Thyroid gland (tissue), 4 donors: ENCODE measurements at regions not wholly inside any gene's neighbourhood (a gene's known extent, or its start where the extent isn't known, plus 50 kb on each side); places are given as distances from the start of the nearest gene placed in this dataset.
"Not testable (repeated sequence)": the region's sequence is repeated elsewhere in the genome, so short reads cannot be mapped to it uniquely, and the experiment has no call there.

Source experiments
- DNase-seq, 2 donors: peaks; one replicate each; pipeline ENCODE4 v3.0.0-alpha.2; 2019
- H3K27ac ChIP-seq, 3 donors: fragments of 200-600 bp; sonication (generic); 1 replicate in 2 of 3; 2 replicates in 1 of 3; pipeline ENCODE4 v1.5.1; 2016 to 2019; ENCODE audit warnings: mild to moderate bottlenecking in 1 of 3, moderate library complexity in 1 of 3
- H3K27me3 ChIP-seq: fragments of 200-600 bp; sonication (generic); one replicate; pipeline ENCODE4 v1.5.1; 2019
- H3K36me3 ChIP-seq, 2 donors: fragments of 200-600 bp; sonication (generic); one replicate each; pipeline ENCODE4 v1.5.1; 2016 to 2019
- H3K4me1 ChIP-seq, 2 donors: fragments of 200-600 bp; sonication (generic); one replicate each; pipeline ENCODE4 v1.5.1; 2017 to 2019
- H3K4me3 ChIP-seq, 3 donors: fragments of 200-600 bp; sonication (generic); replicated peaks in 1 of 3; 1 replicate in 2 of 3; 2 replicates in 1 of 3; pipeline ENCODE4 v1.5.1; 2016; ENCODE audit warnings: mild to moderate bottlenecking in 1 of 3
- H3K9me3 ChIP-seq: fragments of 200-600 bp; sonication (generic); one replicate; pipeline ENCODE4 v1.5.1; 2017
- POLR2A ChIP-seq, 2 donors: fragments of 450-650 bp; IDR thresholded peaks; one replicate each; pipeline ENCODE4 v1.6.1; 2017; ENCODE audit warnings: antibody characterized with exemption in 2 of 2, mild to moderate bottlenecking in 2 of 2, moderate library complexity in 1 of 2
- WGBS, 2 donors: methylation state at CpG; one replicate each; pipeline ENCODE4 v1.1.5; 2017; 5-methylcytosine and 5-hydroxymethylcytosine counted together
- intact Hi-C: fragments of 100-400 bp; cut with DNase I; formaldehyde crosslinking; loops from one replicate; pipeline ENCODE4 v1.15.1; 2023
- TF ChIP-seq, protein P1 (sequence below), 6 experiments: fragments of 200-600 bp in 3 of 6; fragments of 450-650 bp in 3 of 6; sonication (generic) in 3 of 6; IDR thresholded peaks; one replicate each; pipeline ENCODE4 v1.5.1; 2016 to 2019; ENCODE audit warnings: antibody characterized with exemption in 6 of 6, mild to moderate bottlenecking in 2 of 6, inconsistent platforms in 1 of 6, moderate library complexity in 1 of 6

DNA sequence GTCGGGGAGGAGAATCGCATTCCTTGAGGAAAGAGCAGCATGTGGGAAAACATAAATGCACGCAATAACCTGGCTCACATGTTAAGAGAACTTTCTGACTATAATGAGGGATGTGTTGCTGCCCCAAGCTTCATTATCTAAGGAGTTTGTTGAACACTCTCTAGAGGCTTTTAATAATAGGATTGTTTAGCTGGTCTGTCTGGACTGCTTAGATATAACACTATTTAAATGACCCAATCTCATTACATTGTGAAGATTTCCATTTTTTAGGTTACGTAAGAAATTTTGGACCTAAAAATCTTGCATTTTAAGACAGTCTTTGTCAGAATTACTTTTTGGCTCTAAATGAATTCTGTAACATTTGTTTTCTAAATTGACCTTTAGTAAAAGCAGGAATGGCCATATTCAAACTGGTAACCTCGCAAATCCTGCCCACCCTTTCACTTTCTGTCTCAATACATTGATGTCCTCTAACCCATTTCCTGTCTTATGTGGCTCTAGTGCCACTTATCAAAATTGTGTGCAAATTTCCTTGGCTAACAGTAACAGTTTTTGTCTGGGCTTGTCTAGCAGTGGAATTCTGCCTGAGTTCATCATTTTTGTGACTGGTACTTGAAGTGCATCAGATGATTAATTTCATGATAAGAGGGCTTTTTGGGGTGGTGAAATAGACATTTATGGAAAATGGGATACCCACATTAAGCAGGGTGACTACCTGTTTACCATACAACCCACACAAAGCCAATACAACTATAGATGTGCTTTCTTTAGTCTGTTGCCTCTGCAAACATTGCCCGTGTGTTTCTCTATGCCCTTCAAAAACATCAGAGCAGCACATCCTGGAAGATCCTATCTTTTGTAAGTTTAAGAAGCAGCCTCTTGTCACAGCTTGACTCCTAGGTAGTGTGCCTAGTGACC, 61.6 kb upstream of the IKBKE start:
- H3K4me3 ChIP-seq, H3K27ac ChIP-seq, intact Hi-C loops, H3K9me3 ChIP-seq, H3K36me3 ChIP-seq, H3K27me3 ChIP-seq, H3K4me1 ChIP-seq, DNase-seq: not testable (repeated sequence)
- 90 to 99% methylated on average over 2 of the region's 6 CpGs for WGBS, 2 donors

DNA sequence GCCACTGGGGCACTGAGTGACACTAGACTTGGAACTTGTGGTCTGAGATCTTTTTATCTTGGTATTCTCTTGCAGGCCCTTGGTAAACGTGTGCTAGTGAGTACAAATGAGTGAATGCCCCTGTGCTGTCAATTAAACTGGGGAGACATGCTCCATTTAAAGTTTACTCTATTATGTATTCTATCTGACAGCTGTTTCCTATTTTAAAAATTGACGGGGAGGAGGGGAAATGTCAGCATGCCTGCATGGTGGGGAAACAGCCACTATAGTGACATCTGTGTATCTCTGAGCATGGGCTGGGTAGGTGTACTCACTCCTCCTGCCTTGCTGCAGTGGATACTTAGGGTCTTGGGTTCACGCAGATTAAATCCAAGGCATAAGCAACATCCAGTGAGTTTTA, 59.0 kb upstream of the IKBKE start:
- intact Hi-C loops: no loop called here
- 84 to 90% methylated on average over 3 of the region's 3 CpGs for WGBS, 2 donors
- no peak overlapping the region for H3K27ac ChIP-seq
- no peaks in the 10 kb centered on the region for H3K9me3 ChIP-seq
- H3K36me3 ChIP-seq: no peaks in the 10 kb centered on the region
- H3K4me1 ChIP-seq: no peaks in the 10 kb centered on the region
- H3K4me3 ChIP-seq: no peak overlapping the region
- H3K27me3 ChIP-seq: no peaks in the 10 kb centered on the region
- no peak for TF ChIP-seq POLR2A (IDR thresholded peaks at IDR 0.05)
- TF ChIP-seq, protein P1, sequence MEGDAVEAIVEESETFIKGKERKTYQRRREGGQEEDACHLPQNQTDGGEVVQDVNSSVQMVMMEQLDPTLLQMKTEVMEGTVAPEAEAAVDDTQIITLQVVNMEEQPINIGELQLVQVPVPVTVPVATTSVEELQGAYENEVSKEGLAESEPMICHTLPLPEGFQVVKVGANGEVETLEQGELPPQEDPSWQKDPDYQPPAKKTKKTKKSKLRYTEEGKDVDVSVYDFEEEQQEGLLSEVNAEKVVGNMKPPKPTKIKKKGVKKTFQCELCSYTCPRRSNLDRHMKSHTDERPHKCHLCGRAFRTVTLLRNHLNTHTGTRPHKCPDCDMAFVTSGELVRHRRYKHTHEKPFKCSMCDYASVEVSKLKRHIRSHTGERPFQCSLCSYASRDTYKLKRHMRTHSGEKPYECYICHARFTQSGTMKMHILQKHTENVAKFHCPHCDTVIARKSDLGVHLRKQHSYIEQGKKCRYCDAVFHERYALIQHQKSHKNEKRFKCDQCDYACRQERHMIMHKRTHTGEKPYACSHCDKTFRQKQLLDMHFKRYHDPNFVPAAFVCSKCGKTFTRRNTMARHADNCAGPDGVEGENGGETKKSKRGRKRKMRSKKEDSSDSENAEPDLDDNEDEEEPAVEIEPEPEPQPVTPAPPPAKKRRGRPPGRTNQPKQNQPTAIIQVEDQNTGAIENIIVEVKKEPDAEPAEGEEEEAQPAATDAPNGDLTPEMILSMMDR (IDR thresholded peaks at IDR 0.05): no peak
- no peak for DNase-seq

DNA sequence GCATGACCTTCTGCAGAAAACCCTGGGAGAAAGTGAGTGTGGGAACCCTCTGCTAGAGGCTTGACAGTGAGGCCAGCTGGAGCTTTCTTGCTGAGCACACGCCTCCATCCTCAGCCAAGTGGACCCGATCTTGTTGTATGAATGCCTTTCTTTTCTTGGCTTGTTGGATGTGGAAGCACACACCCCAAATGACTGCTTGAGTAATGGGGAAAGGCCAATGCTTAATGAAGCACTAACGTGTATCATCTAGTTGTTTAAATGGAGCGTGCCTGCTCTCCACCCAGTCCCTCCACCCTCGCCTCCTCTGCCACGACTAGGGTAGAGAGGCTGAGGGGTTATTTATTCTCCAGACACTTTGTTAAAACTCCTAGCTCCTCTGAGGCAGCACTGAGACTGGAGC, 54.3 kb upstream of the IKBKE start:
- WGBS, 2 donors: 56 to 69% methylated on average over 6 of the region's 6 CpGs
- no peak for TF ChIP-seq POLR2A (IDR thresholded peaks at IDR 0.05)
- TF ChIP-seq, protein P1 (IDR thresholded peaks at IDR 0.05): no peak
- intact Hi-C loops: no loop called here
- H3K4me3 ChIP-seq: no peak overlapping the region
- H3K9me3 ChIP-seq: no peaks in the 10 kb centered on the region
- H3K27me3 ChIP-seq: no peaks in the 10 kb centered on the region
- H3K36me3 ChIP-seq: peaks cover 0 to 7% of the 10 kb centered on the region in 2 donors
- H3K27ac ChIP-seq: no peak overlapping the region
- no peak for DNase-seq
- no peaks in the 10 kb centered on the region for H3K4me1 ChIP-seq

DNA sequence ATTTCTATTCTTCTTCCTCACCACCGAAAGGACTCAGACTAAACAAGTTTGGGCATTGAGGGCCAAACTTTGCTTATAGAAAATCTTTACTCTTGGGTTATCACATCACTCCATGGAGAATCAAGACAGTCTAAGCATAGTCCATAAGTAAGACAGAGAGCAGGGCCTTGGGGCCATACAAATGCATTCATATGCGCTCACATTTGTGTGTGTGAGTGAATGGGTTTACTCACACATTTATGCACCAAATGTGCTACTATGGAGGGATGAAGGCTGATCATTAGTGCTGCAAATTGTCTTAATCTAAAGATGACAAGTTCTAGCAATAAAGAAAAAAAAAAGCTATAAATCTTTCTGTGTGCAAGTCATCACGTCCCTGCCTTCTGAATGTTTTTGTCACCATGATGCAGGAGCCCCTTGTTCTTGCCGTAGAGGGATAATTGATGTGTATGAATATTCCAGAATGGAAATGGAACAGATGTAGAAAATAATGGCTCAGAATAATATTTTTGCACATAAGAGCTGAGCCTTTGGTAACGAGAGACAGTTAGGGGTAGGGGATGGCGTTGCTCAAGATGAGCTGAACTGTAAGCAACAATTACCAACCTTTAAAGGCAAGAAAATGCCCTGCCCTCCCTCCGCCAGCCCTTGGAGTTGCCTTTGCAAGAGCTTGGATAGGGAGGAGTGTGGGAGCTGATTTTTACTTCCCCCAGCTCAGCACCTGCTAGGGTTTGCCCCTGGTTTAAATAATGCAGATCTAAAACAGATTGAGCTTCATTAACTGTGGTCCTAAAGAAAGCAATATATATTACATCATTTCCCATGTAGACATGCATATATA, 52.3 kb upstream of the IKBKE start:
- TF ChIP-seq POLR2A (IDR thresholded peaks at IDR 0.05): no peak
- TF ChIP-seq, protein P1 (IDR thresholded peaks at IDR 0.05): no peak
- no peaks in the 10 kb centered on the region for H3K9me3 ChIP-seq
- WGBS, 2 donors: 95 to 97% methylated on average over 7 of the region's 7 CpGs
- H3K27me3 ChIP-seq: no peaks in the 10 kb centered on the region
- intact Hi-C loops: no loop called here
- DNase-seq: no peak
- no peak overlapping the region for H3K27ac ChIP-seq
- no peaks in the 10 kb centered on the region for H3K4me1 ChIP-seq
- peaks cover 0 to 7% of the 10 kb centered on the region in 2 donors for H3K36me3 ChIP-seq
- no peak overlapping the region for H3K4me3 ChIP-seq

DNA sequence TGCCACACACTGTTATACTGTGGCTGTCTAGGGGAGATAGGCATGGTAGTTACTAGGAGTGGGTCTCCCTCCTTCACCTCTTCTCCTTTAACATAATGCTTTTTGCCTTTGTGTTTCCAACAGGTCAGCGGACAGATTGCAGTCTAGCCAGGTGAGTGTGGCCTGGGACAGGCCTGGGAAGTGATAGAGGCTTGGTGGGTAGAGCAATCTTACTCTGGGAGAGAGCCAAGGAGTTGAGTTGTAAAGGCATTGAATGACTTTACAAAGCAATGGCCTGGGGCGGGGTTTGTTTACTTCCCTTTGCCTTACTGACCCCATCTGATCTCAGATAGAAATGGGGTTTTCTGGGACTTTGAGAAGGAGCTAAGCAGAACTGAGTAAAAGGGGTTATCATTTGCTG, 51.0 kb upstream of the IKBKE start:
- H3K4me3 ChIP-seq: no peak overlapping the region
- H3K9me3 ChIP-seq: no peaks in the 10 kb centered on the region
- intact Hi-C loops: no loop called here
- H3K36me3 ChIP-seq: peaks cover 0 to 7% of the 10 kb centered on the region in 2 donors
- WGBS, 2 donors: 89 to 90% methylated on average over 2 of the region's 2 CpGs
- DNase-seq: no peak
- no peak overlapping the region for H3K27ac ChIP-seq
- TF ChIP-seq POLR2A (IDR thresholded peaks at IDR 0.05): no peak
- TF ChIP-seq, protein P1 (IDR thresholded peaks at IDR 0.05): no peak
- no peaks in the 10 kb centered on the region for H3K4me1 ChIP-seq
- no peaks in the 10 kb centered on the region for H3K27me3 ChIP-seq
